Caco-2 (cell line): ENCODE measurements at regions not wholly inside any gene's neighbourhood (a gene's known extent, or its start where the extent isn't known, plus 50 kb on each side); places are given as distances from the start of the nearest gene placed in this dataset.

ENCODE experiments used
- BruUV-seq: library from RNA; stranded (reverse); fragments of 400-500 nt; replicated peaks from 2 replicates; lab custom pipeline; 2021; lab: Mats Ljungman, UMichigan
- CTCF ChIA-PET: fragments of 300-600 bp; sonication (Branson Sonifier 250); formaldehyde crosslinking; loops from one replicate; lab custom pipeline; 2022; ENCODE audit warnings: antibody characterized with exemption; lab: Charles Lee
- POLR2A ChIA-PET: fragments of 300-600 bp; sonication (Branson Sonifier 250); formaldehyde crosslinking; loops from one replicate; lab custom pipeline; 2022; ENCODE audit warnings: antibody characterized with exemption; lab: Charles Lee
- DNase-seq, 2 experiments: peaks; one replicate each; pipeline versions ENCODE4 v3.0.0 to v3.0.0-alpha.2; 2020 to 2022
- H3K27me3 ChIP-seq: replicated peaks from 2 replicates; pipeline ENCODE4 v1.6.0; 2011; ENCODE audit warnings: low read length; ENCODE audit not compliant: control insufficient read depth, insufficient read depth
- H3K36me3 ChIP-seq: 2 replicates; pipeline ENCODE4 v1.5.1; 2011; ENCODE audit warnings: low read length; ENCODE audit not compliant: control insufficient read depth, insufficient read depth
- H3K4me1 ChIP-seq: fragments of 250-450 bp; sonication (Bioruptor Pico); 2 replicates; pipeline ENCODE4 v1.5.1; 2020; ENCODE audit warnings: mild to moderate bottlenecking
- H3K4me3 ChIP-seq: 2 replicates; pipeline ENCODE4 v1.5.1; 2011; ENCODE audit warnings: low read depth, mild to moderate bottlenecking, control low read depth, low read length
- H3K9me3 ChIP-seq: fragments of 250-450 bp; sonication (Bioruptor Pico); 2 replicates; pipeline ENCODE4 v1.5.1; 2020; ENCODE audit warnings: mild to moderate bottlenecking, moderate library complexity
- H3K27ac Mint-ChIP-seq: one replicate; pipeline ENCODE4 v1.8.0; 2022; ENCODE audit warnings: mixed read lengths; ENCODE audit not compliant: unreplicated experiment
- H3K27me3 Mint-ChIP-seq: one replicate; pipeline ENCODE4 v1.8.0; 2022; ENCODE audit warnings: mixed read lengths; ENCODE audit not compliant: insufficient read depth, unreplicated experiment
- H3K36me3 Mint-ChIP-seq: one replicate; pipeline ENCODE4 v1.8.0; 2022; ENCODE audit warnings: mild to moderate bottlenecking, mixed read lengths; ENCODE audit not compliant: insufficient read depth, unreplicated experiment
- H3K4me1 Mint-ChIP-seq: one replicate; pipeline ENCODE4 v1.8.0; 2022; ENCODE audit warnings: low read depth, mixed read lengths; ENCODE audit not compliant: unreplicated experiment
- H3K4me3 Mint-ChIP-seq: one replicate; pipeline ENCODE4 v1.8.0; 2022; ENCODE audit warnings: mild to moderate bottlenecking, moderate library complexity, mixed read lengths; ENCODE audit not compliant: unreplicated experiment
- H3K9me3 Mint-ChIP-seq: one replicate; pipeline ENCODE4 v1.8.0; 2022; ENCODE audit warnings: mixed read lengths; ENCODE audit not compliant: unreplicated experiment
- intact Hi-C: fragments of 100-400 bp; cut with micrococcal nuclease; formaldehyde crosslinking; loops from one replicate; pipeline ENCODE4 v1.10.0; 2022; ENCODE audit not compliant: unreplicated experiment
- TF ChIP-seq, protein P1 (sequence below), 2 experiments: fragments of 200-600 bp in 1 of 2; IDR thresholded peaks; 1 replicate in 1 of 2; 2 replicates in 1 of 2; pipeline versions ENCODE4 v1.5.1 to v1.8.0; 2011 to 2022; ENCODE audit warnings: antibody characterized with exemption in 1 of 2, control low read depth in 1 of 2, inconsistent platforms in 1 of 2, low read depth in 1 of 2, low read length in 1 of 2, mild to moderate bottlenecking in 1 of 2, moderate library complexity in 1 of 2; ENCODE audit not compliant: insufficient read depth in 1 of 2, severe bottlenecking in 1 of 2, unreplicated experiment in 1 of 2

- no peak for DNase-seq
- no peaks in the 10 kb centered on the region for H3K9me3 Mint-ChIP-seq
- no peaks in the 10 kb centered on the region for H3K4me1 ChIP-seq
- no peaks in the 10 kb centered on the region for H3K4me1 Mint-ChIP-seq
- no peaks in the 10 kb centered on the region for H3K36me3 Mint-ChIP-seq
- no peak overlapping the region for H3K27ac Mint-ChIP-seq
- no peaks in the 10 kb centered on the region for H3K9me3 ChIP-seq
- H3K4me3 ChIP-seq: no peak overlapping the region
- ChIA-PET CTCF (no interaction called here), POLR2A (no interaction called here)
- H3K27me3 ChIP-seq: no peaks in the 10 kb centered on the region
- H3K27me3 Mint-ChIP-seq: no peaks in the 10 kb centered on the region
- intact Hi-C loops: no loop called here
- H3K4me3 Mint-ChIP-seq: no peak overlapping the region
- BruUV-seq: no TSS peak
- TF ChIP-seq, protein P1, sequence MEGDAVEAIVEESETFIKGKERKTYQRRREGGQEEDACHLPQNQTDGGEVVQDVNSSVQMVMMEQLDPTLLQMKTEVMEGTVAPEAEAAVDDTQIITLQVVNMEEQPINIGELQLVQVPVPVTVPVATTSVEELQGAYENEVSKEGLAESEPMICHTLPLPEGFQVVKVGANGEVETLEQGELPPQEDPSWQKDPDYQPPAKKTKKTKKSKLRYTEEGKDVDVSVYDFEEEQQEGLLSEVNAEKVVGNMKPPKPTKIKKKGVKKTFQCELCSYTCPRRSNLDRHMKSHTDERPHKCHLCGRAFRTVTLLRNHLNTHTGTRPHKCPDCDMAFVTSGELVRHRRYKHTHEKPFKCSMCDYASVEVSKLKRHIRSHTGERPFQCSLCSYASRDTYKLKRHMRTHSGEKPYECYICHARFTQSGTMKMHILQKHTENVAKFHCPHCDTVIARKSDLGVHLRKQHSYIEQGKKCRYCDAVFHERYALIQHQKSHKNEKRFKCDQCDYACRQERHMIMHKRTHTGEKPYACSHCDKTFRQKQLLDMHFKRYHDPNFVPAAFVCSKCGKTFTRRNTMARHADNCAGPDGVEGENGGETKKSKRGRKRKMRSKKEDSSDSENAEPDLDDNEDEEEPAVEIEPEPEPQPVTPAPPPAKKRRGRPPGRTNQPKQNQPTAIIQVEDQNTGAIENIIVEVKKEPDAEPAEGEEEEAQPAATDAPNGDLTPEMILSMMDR (IDR thresholded peaks at IDR 0.05; ENCODE audit: insufficient read depth in 1 of 2, low read depth in 1 of 2, low read length in 1 of 2, severe bottlenecking in 1 of 2, unreplicated experiment in 1 of 2): no peak
- no peaks in the 10 kb centered on the region for H3K36me3 ChIP-seq
These were observed 707.3 kb downstream of the SI start for GRCh38 chr3:164370970-164371369.

- CTCF ChIA-PET: no interaction called here
- no peak for DNase-seq
- H3K4me3 Mint-ChIP-seq: no peak overlapping the region
- no peaks in the 10 kb centered on the region for H3K9me3 Mint-ChIP-seq
- no peaks in the 10 kb centered on the region for H3K4me1 ChIP-seq
- H3K27me3 ChIP-seq: no peaks in the 10 kb centered on the region
- H3K36me3 ChIP-seq: no peaks in the 10 kb centered on the region
- POLR2A ChIA-PET: no interaction called here
- TF ChIP-seq, protein P1 (IDR thresholded peaks at IDR 0.05; ENCODE audit: insufficient read depth in 1 of 2, low read depth in 1 of 2, low read length in 1 of 2, severe bottlenecking in 1 of 2, unreplicated experiment in 1 of 2): no peak
- H3K4me3 ChIP-seq: no peak overlapping the region
- no TSS peak for BruUV-seq
- no peaks in the 10 kb centered on the region for H3K27me3 Mint-ChIP-seq
- intact Hi-C loops: no loop called here
- no peak overlapping the region for H3K27ac Mint-ChIP-seq
- H3K36me3 Mint-ChIP-seq: no peaks in the 10 kb centered on the region
- no peaks in the 10 kb centered on the region for H3K9me3 ChIP-seq
- no peaks in the 10 kb centered on the region for H3K4me1 Mint-ChIP-seq
These were observed 713.1 kb downstream of the SI start for GRCh38 chr3:164365242-164365641.

DNA sequence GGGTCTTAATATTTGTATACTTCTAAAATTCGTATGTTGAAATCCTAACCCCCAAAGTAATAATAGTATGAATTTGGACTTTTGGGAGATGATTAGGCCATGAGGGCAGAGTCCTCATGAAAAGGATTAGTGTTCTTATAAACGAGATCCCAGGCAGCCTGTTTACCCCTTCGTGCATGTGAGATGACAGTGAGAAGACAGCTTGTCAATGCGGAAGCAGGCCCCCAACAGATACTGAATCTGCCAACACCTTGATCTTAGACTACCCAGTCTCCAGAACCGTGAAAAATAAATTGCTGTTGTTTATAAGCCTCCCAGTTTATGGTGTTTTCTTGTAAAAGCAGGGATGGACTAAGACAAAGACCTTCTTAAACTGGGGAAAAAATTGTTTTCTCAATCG lies 714.2 kb downstream of the SI start:
- H3K9me3 Mint-ChIP-seq: no peaks in the 10 kb centered on the region
- ChIA-PET POLR2A (no interaction called here), CTCF (no interaction called here)
- Histone ChIP-seq H3K9me3 (no peaks in the 10 kb centered on the region), H3K4me1 (no peaks in the 10 kb centered on the region), H3K27me3 (no peaks in the 10 kb centered on the region), H3K4me3 (no peak overlapping the region), H3K36me3 (no peaks in the 10 kb centered on the region)
- intact Hi-C loops: no loop called here
- DNase-seq: no peak
- BruUV-seq: no TSS peak
- no peaks in the 10 kb centered on the region for H3K4me1 Mint-ChIP-seq
- no peak overlapping the region for H3K27ac Mint-ChIP-seq
- TF ChIP-seq, protein P1 (IDR thresholded peaks at IDR 0.05; ENCODE audit: insufficient read depth in 1 of 2, low read depth in 1 of 2, low read length in 1 of 2, severe bottlenecking in 1 of 2, unreplicated experiment in 1 of 2): no peak
- no peaks in the 10 kb centered on the region for H3K36me3 Mint-ChIP-seq
- no peak overlapping the region for H3K4me3 Mint-ChIP-seq
- no peaks in the 10 kb centered on the region for H3K27me3 Mint-ChIP-seq
